Activated CD4-positive, alpha-beta memory T cell treated with anti-CD3 and anti-CD28 coated beads for 36 hours (primary cell): ENCODE measurements at regions not wholly inside any gene's neighbourhood (a gene's known extent, or its start where the extent isn't known, plus 50 kb on each side); places are given as distances from the start of the nearest gene placed in this dataset.

ENCODE experiments used
- CTCF ChIA-PET: fragments of 350-600 bp; sonication (Branson Sonifier 250); formaldehyde crosslinking; loops from one replicate; lab custom pipeline; 2021; ENCODE audit warnings: antibody characterized with exemption, inconsistent platforms; lab: Charles Lee
- POLR2A ChIA-PET: fragments of 350-600 bp; sonication (Branson Sonifier 250); formaldehyde crosslinking; loops from one replicate; lab custom pipeline; 2021; ENCODE audit warnings: antibody characterized with exemption; lab: Charles Lee
- DNase-seq: peaks from one replicate; pipeline ENCODE4 v3.0.0-alpha.2; 2020
- H3K27ac Mint-ChIP-seq: one replicate; pipeline ENCODE4 v1.8.0; 2021; ENCODE audit warnings: mixed read lengths
- H3K27me3 Mint-ChIP-seq: one replicate; pipeline ENCODE4 v1.8.0; 2021; ENCODE audit warnings: mixed read lengths
- H3K36me3 Mint-ChIP-seq: one replicate; pipeline ENCODE4 v1.8.0; 2021; ENCODE audit warnings: mixed read lengths
- H3K4me1 Mint-ChIP-seq: one replicate; pipeline ENCODE4 v1.8.0; 2021; ENCODE audit warnings: low read depth, mixed read lengths
- H3K4me3 Mint-ChIP-seq: one replicate; pipeline ENCODE4 v1.8.0; 2021; ENCODE audit warnings: mild to moderate bottlenecking, mixed read lengths
- H3K9me3 Mint-ChIP-seq: one replicate; pipeline ENCODE4 v1.8.0; 2021; ENCODE audit warnings: mixed read lengths
- intact Hi-C: fragments of 100-400 bp; cut with micrococcal nuclease; formaldehyde crosslinking; loops from one replicate; pipeline ENCODE4 v1.15.1; 2023

GRCh38 chr3:153001210-153002078 lies 160.6 kb upstream of the RAP2B start:
- Mint-ChIP-seq H3K27ac (no peak overlapping the region), H3K4me1 (no peaks in the 10 kb centered on the region), H3K27me3 (peaks cover 7% of the 10 kb centered on the region), H3K9me3 (no peaks in the 10 kb centered on the region), H3K4me3 (no peak overlapping the region), H3K36me3 (no peaks in the 10 kb centered on the region)
- ChIA-PET CTCF (no interaction called here), POLR2A (no interaction called here)
- DNase-seq, result no peak
- intact Hi-C loops, result no loop called here

- H3K4me3 Mint-ChIP-seq, result no peak overlapping the region
- no peak overlapping the region for H3K27ac Mint-ChIP-seq
- DNase-seq, result no peak
- H3K9me3 Mint-ChIP-seq, result no peaks in the 10 kb centered on the region
- ChIA-PET POLR2A (no interaction called here), CTCF (no interaction called here)
- H3K4me1 Mint-ChIP-seq, result no peaks in the 10 kb centered on the region
- H3K36me3 Mint-ChIP-seq, result no peaks in the 10 kb centered on the region
- intact Hi-C loops, result no loop called here
- peaks cover 7% of the 10 kb centered on the region for H3K27me3 Mint-ChIP-seq
Observed at GRCh38 chr3:153003441-153003840, 158.6 kb upstream of the RAP2B start.

- ChIA-PET POLR2A (no interaction called here), CTCF (no interaction called here)
- Mint-ChIP-seq H3K9me3 (no peaks in the 10 kb centered on the region), H3K36me3 (no peaks in the 10 kb centered on the region), H3K27ac (no peak overlapping the region), H3K4me1 (no peaks in the 10 kb centered on the region), H3K27me3 (peaks cover 7% of the 10 kb centered on the region), H3K4me3 (no peak overlapping the region)
- intact Hi-C loops, result no loop called here
- no peak for DNase-seq
Observed at GRCh38 chr3:153003862-153004261, 158.2 kb upstream of the RAP2B start.

GRCh38 chr3:153008226-153008625 lies 153.8 kb upstream of the RAP2B start:
- Mint-ChIP-seq H3K4me3 (no peak overlapping the region), H3K36me3 (no peaks in the 10 kb centered on the region), H3K4me1 (no peaks in the 10 kb centered on the region), H3K27me3 (peaks cover 7% of the 10 kb centered on the region), H3K27ac (no peak overlapping the region), H3K9me3 (no peaks in the 10 kb centered on the region)
- DNase-seq, result no peak
- CTCF ChIA-PET, result no interaction called here
- intact Hi-C loops, result no loop called here
- POLR2A ChIA-PET, result no interaction called here

GRCh38 chr3:153023896-153024295 lies 138.1 kb upstream of the RAP2B start:
- CTCF ChIA-PET, result interaction anchor here (0.7 kb wide), 1 partner anchor 607 kb away, joined by 3 read pairs; no protein-coding TSS in a partner anchor
- intact Hi-C loops, result no loop called here
- Mint-ChIP-seq H3K9me3 (no peaks in the 10 kb centered on the region), H3K27me3 (peaks cover 3% of the 10 kb centered on the region), H3K4me1 (no peaks in the 10 kb centered on the region), H3K27ac (no peak overlapping the region), H3K36me3 (no peaks in the 10 kb centered on the region), H3K4me3 (no peak overlapping the region)
- POLR2A ChIA-PET, result no interaction called here
- no peak for DNase-seq

- no peak for DNase-seq
- H3K4me3 Mint-ChIP-seq, result no peak overlapping the region
- H3K4me1 Mint-ChIP-seq, result no peaks in the 10 kb centered on the region
- H3K9me3 Mint-ChIP-seq, result no peaks in the 10 kb centered on the region
- no peaks in the 10 kb centered on the region for H3K36me3 Mint-ChIP-seq
- H3K27ac Mint-ChIP-seq, result no peak overlapping the region
- ChIA-PET POLR2A (no interaction called here), CTCF (interaction anchor here (0.6 to 1.6 kb wide), 9 partner anchors 20 to 1231 kb away, joined by 3 to 8 read pairs (median 4); no protein-coding TSS in a partner anchor)
- peaks cover 6% of the 10 kb centered on the region for H3K27me3 Mint-ChIP-seq
- intact Hi-C loops, result loop anchor here (1.0 to 5.0 kb wide), 5 partner anchors 261 to 1226 kb away; no protein-coding TSS in a partner anchor
Observed at GRCh38 chr3:153026026-153026425, 136.0 kb upstream of the RAP2B start.

- H3K9me3 Mint-ChIP-seq, result no peaks in the 10 kb centered on the region
- no peak overlapping the region for H3K27ac Mint-ChIP-seq
- H3K27me3 Mint-ChIP-seq, result peaks cover 4% of the 10 kb centered on the region
- CTCF ChIA-PET, result interaction anchor here (1.1 kb wide), 1 partner anchor 15 kb away, joined by 3 read pairs; no protein-coding TSS in a partner anchor
- POLR2A ChIA-PET, result no interaction called here
- intact Hi-C loops, result loop anchor here (5.0 kb wide), 4 partner anchors 259 to 1224 kb away; no protein-coding TSS in a partner anchor
- DNase-seq, result no peak
- no peaks in the 10 kb centered on the region for H3K4me1 Mint-ChIP-seq
- H3K4me3 Mint-ChIP-seq, result no peak overlapping the region
- H3K36me3 Mint-ChIP-seq, result no peaks in the 10 kb centered on the region
Observed at GRCh38 chr3:153028381-153028780, 133.6 kb upstream of the RAP2B start.

GRCh38 chr3:153029350-153029749 lies 132.7 kb upstream of the RAP2B start:
- CTCF ChIA-PET, result interaction anchor here (0.6 to 1.1 kb wide), 2 partner anchors 14 to 42 kb away, joined by 3 read pairs; no protein-coding TSS in a partner anchor
- POLR2A ChIA-PET, result no interaction called here
- intact Hi-C loops, result loop anchor here (5.0 kb wide), 4 partner anchors 258 to 1223 kb away; no protein-coding TSS in a partner anchor
- H3K4me1 Mint-ChIP-seq, result no peaks in the 10 kb centered on the region
- H3K27ac Mint-ChIP-seq, result no peak overlapping the region
- H3K4me3 Mint-ChIP-seq, result no peak overlapping the region
- H3K27me3 Mint-ChIP-seq, result peaks cover 4% of the 10 kb centered on the region
- no peak for DNase-seq
- H3K9me3 Mint-ChIP-seq, result no peaks in the 10 kb centered on the region
- no peaks in the 10 kb centered on the region for H3K36me3 Mint-ChIP-seq

- Mint-ChIP-seq H3K27me3 (peaks cover 4% of the 10 kb centered on the region), H3K4me1 (no peaks in the 10 kb centered on the region), H3K27ac (no peak overlapping the region), H3K4me3 (no peak overlapping the region), H3K9me3 (no peaks in the 10 kb centered on the region), H3K36me3 (no peaks in the 10 kb centered on the region)
- ChIA-PET POLR2A (interaction anchor here (0.6 kb wide), 1 partner anchor 34 kb away, joined by 4 read pairs; no protein-coding TSS in a partner anchor), CTCF (no interaction called here)
- intact Hi-C loops, result no loop called here
- DNase-seq, result no peak
Observed at GRCh38 chr3:153032891-153033290, 129.1 kb upstream of the RAP2B start.

- H3K4me1 Mint-ChIP-seq, result no peaks in the 10 kb centered on the region
- H3K27me3 Mint-ChIP-seq, result no peaks in the 10 kb centered on the region
- ChIA-PET CTCF (no interaction called here), POLR2A (no interaction called here)
- no peaks in the 10 kb centered on the region for H3K9me3 Mint-ChIP-seq
- DNase-seq, result no peak
- no peaks in the 10 kb centered on the region for H3K36me3 Mint-ChIP-seq
- H3K4me3 Mint-ChIP-seq, result no peak overlapping the region
- no peak overlapping the region for H3K27ac Mint-ChIP-seq
- intact Hi-C loops, result no loop called here
Observed at GRCh38 chr3:153036846-153037245, 125.2 kb upstream of the RAP2B start.

GRCh38 chr3:153038367-153038766 lies 123.7 kb upstream of the RAP2B start:
- intact Hi-C loops, result no loop called here
- Mint-ChIP-seq H3K9me3 (no peaks in the 10 kb centered on the region), H3K36me3 (no peaks in the 10 kb centered on the region), H3K4me3 (no peak overlapping the region), H3K4me1 (peaks cover 3% of the 10 kb centered on the region), H3K27ac (no peak overlapping the region), H3K27me3 (no peaks in the 10 kb centered on the region)
- ChIA-PET POLR2A (no interaction called here), CTCF (no interaction called here)
- no peak for DNase-seq

GRCh38 chr3:153038779-153039178 lies 123.2 kb upstream of the RAP2B start:
- POLR2A ChIA-PET, result no interaction called here
- CTCF ChIA-PET, result no interaction called here
- H3K9me3 Mint-ChIP-seq, result no peaks in the 10 kb centered on the region
- H3K36me3 Mint-ChIP-seq, result no peaks in the 10 kb centered on the region
- H3K4me3 Mint-ChIP-seq, result no peak overlapping the region
- H3K27ac Mint-ChIP-seq, result no peak overlapping the region
- no peak for DNase-seq
- peaks cover 6% of the 10 kb centered on the region for H3K4me1 Mint-ChIP-seq
- no peaks in the 10 kb centered on the region for H3K27me3 Mint-ChIP-seq
- intact Hi-C loops, result no loop called here
